SK-N-MC (cell line): ENCODE measurements at regions not wholly inside any gene's neighbourhood (a gene's known extent, or its start where the extent isn't known, plus 50 kb on each side); places are given as distances from the start of the nearest gene placed in this dataset.

Source experiments
- EZH2 ChIP-seq: fragments of 200-600 bp; sonication (generic); IDR thresholded peaks from one replicate; pipeline ENCODE4 v1.6.1; 2017; ENCODE audit warnings: antibody characterized with exemption
- POLR2AphosphoS5 ChIP-seq: IDR thresholded peaks from 2 replicates; pipeline ENCODE4 v1.6.1; 2012; ENCODE audit warnings: mild to moderate bottlenecking, low read depth, low read length, borderline replicate concordance

GRCh38 chr4:112944006-112944405, 105.4 kb upstream of the ANK2 start:
- no peak for TF ChIP-seq EZH2
- TF ChIP-seq POLR2AphosphoS5 = no peak
